Right lung (tissue), 2 donors: ENCODE measurements at regions not wholly inside any gene's neighbourhood (a gene's known extent, or its start where the extent isn't known, plus 50 kb on each side); places are given as distances from the start of the nearest gene placed in this dataset.

Experiments
- DNase-seq, 2 donors: peaks; one replicate each; pipeline ENCODE4 v3.0.0-alpha.2; 2013

GRCh38 chr5:51276250-51276649 is 107.0 kb upstream of the ISL1 start:
- DNase-seq, result no peak

DNA sequence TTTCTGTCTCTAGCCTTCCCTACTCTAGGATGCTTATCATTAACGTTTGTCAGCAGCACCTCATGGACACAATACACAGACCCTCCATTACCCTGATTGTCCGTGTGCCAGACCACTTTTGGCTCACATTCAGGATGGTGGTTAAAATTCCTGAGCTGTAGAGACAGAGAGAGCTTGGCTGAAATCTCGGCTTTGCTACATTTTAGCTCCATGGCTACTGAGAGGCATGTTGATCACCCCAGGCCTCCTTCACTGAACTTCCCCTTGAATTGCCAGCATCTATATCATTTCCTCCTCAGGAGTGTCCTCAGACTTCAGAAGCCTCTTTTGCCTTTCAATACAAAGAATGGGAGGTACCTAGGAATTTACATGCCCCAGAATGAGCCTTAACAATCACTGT is 104.7 kb upstream of the ISL1 start:
- no peak for DNase-seq

DNA sequence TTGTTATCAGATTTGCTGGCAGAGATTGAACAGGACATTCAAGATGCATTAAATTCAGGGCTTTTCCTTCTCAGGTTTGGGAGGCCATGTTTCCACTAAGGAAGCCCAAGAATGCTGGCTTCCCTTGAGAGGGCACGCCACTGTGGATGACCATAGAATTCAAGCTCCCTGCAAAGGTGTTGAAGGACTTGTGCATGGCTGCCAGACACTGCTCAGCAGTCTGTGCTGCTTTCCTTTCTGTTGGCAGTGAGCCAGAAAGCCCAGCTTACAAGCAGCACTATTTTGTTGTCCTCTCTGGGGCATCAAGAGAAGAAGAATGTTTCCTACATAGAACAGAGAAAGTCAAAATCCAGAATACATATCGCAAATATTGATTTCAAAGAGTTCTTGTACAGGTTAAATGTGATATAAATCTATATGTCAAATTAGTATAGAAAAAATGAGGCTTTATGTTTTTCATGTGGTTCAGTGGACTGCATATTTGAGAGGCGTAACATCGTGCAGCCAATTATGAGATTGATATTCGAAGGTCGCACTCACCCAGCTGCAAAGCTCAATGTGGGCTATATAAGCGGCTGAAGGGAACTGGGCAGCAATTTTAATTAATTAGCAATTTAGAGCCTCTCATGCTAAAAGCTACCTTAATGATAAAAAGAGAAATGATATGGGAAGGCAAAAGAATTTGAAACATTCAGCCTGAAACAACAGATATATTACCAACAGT is 103.1 kb upstream of the ISL1 start:
- no peak for DNase-seq

DNA sequence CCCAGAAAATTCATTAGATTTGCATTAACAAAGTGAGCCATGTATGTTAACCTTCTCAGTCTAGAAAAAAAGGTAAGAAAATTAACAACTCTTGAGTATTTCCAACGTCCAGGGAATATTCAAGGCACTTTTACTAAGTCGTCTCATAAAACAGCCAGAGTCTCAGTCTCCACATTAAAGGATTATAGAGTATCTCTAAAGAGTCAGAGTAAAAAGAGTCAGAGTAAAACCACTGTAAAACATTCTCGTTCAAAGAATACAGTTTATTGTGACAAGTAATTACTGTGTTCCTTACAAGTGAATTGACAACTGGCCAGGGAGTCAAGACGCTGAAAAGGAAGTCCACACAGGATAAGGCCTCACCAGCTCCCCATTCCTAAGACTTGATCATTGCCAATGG is 97.2 kb upstream of the ISL1 start:
- no peak for DNase-seq

- no peak for DNase-seq
Measured at GRCh38 chr5:51302343-51302742, 80.9 kb upstream of the ISL1 start.

GRCh38 chr5:51326844-51327243 is 56.4 kb upstream of the ISL1 start:
- DNase-seq, result no peak
